GM18867 (cell line): ENCODE measurements at regions not wholly inside any gene's neighbourhood (a gene's known extent, or its start where the extent isn't known, plus 50 kb on each side); places are given as distances from the start of the nearest gene placed in this dataset.

Experiments used
- ATAC-seq: cut with Tn5 transposase; IDR thresholded peaks from one replicate; pipeline ENCODE4 v1.9.1; 2021; ENCODE audit warnings: mild to moderate bottlenecking, moderate library complexity; ENCODE audit not compliant: unreplicated experiment

GRCh38 chr3:148600440-148600839 lies 97.3 kb upstream of the AGTR1 start:
- no peak for ATAC-seq

GRCh38 chr3:148600902-148601765 lies 96.6 kb upstream of the AGTR1 start:
- ATAC-seq = no peak

GRCh38 chr3:148601766-148602685 lies 95.7 kb upstream of the AGTR1 start:
- no peak for ATAC-seq

- no peak for ATAC-seq
Measured at GRCh38 chr3:148604270-148605085, 93.2 kb upstream of the AGTR1 start.

- ATAC-seq = no peak
Measured at GRCh38 chr3:148605521-148605920, 92.2 kb upstream of the AGTR1 start.

- no peak for ATAC-seq
Measured at GRCh38 chr3:148606979-148607378, 90.7 kb upstream of the AGTR1 start.

GRCh38 chr3:148607491-148607890 lies 90.2 kb upstream of the AGTR1 start:
- no peak for ATAC-seq

- no peak for ATAC-seq
Measured at GRCh38 chr3:148612278-148612677, 85.4 kb upstream of the AGTR1 start.

- no peak for ATAC-seq
Measured at GRCh38 chr3:148615382-148615781, 82.3 kb upstream of the AGTR1 start.

GRCh38 chr3:148625095-148625736 lies 72.5 kb upstream of the AGTR1 start:
- ATAC-seq = no peak

- ATAC-seq = no peak
Measured at GRCh38 chr3:148625991-148626390, 71.7 kb upstream of the AGTR1 start.

- ATAC-seq = no peak
Measured at GRCh38 chr3:148629006-148629405, 68.7 kb upstream of the AGTR1 start.

GRCh38 chr3:148631124-148631903 lies 66.4 kb upstream of the AGTR1 start:
- no peak for ATAC-seq

- no peak for ATAC-seq
Measured at GRCh38 chr3:148641722-148642121, 56.0 kb upstream of the AGTR1 start.

- no peak for ATAC-seq
Measured at GRCh38 chr3:148642214-148642613, 55.5 kb upstream of the AGTR1 start.

GRCh38 chr3:148642616-148643015 lies 55.1 kb upstream of the AGTR1 start:
- ATAC-seq = no peak

- no peak for ATAC-seq
Measured at GRCh38 chr3:148643389-148643840, 54.3 kb upstream of the AGTR1 start.

- no peak for ATAC-seq
Measured at GRCh38 chr3:148646126-148646665, 51.5 kb upstream of the AGTR1 start.
